ENCODE measurements at regions not wholly inside any gene's neighbourhood (a gene's known extent, or its start where the extent isn't known, plus 50 kb on each side); places are given as distances from the start of the nearest gene placed in this dataset.

GRCh38 chr6:28696682-28697081 lies 171.0 kb downstream of the GPX5 start:
- TF ChIP-seq CTCF (IDR thresholded peaks at IDR 0.05) (no peak), POLR2AphosphoS5 (IDR thresholded peaks at IDR 0.05) (no peak)

All from stomach (tissue), 4 donors.